Ecto neural progenitor cell (in vitro differentiated cells): ENCODE measurements at regions not wholly inside any gene's neighbourhood (a gene's known extent, or its start where the extent isn't known, plus 50 kb on each side); places are given as distances from the start of the nearest gene placed in this dataset.

Source experiments
- DNase-seq: peaks from one replicate; pipeline ENCODE4 v3.0.0-alpha.2; 2018; ENCODE audit warnings: low spot score

- DNase-seq, result no peak
These were observed 199.8 kb downstream of the RBM19 start for GRCh38 chr12:113766131-113766878.

- DNase-seq, result no peak
These were observed 201.5 kb downstream of the RBM19 start for GRCh38 chr12:113764661-113765060.

- DNase-seq, result no peak
These were observed 203.0 kb downstream of the RBM19 start for GRCh38 chr12:113762882-113763816.

- DNase-seq, result peak; percentile 86
These were observed 203.8 kb downstream of the RBM19 start for GRCh38 chr12:113762155-113762881.

- DNase-seq, result no peak
These were observed 207.0 kb downstream of the RBM19 start for GRCh38 chr12:113759135-113759534.

GRCh38 chr12:113758165-113758924, 207.8 kb downstream of the RBM19 start:
- no peak for DNase-seq

GRCh38 chr12:113757221-113758002, 208.7 kb downstream of the RBM19 start:
- no peak for DNase-seq

GRCh38 chr12:113756609-113757008, 209.5 kb downstream of the RBM19 start:
- DNase-seq, result no peak

- no peak for DNase-seq
These were observed 211.0 kb downstream of the RBM19 start for GRCh38 chr12:113755098-113755497.

- DNase-seq, result no peak
These were observed 214.6 kb downstream of the RBM19 start for GRCh38 chr12:113751513-113751912.

- no peak for DNase-seq
These were observed 216.7 kb downstream of the RBM19 start for GRCh38 chr12:113749433-113749815.

GRCh38 chr12:113748707-113749432, 217.3 kb downstream of the RBM19 start:
- DNase-seq, result no peak

GRCh38 chr12:113747017-113747416, 219.1 kb downstream of the RBM19 start:
- no peak for DNase-seq

GRCh38 chr12:113744802-113745395, 221.2 kb downstream of the RBM19 start:
- no peak for DNase-seq

- no peak for DNase-seq
These were observed 223.3 kb downstream of the RBM19 start for GRCh38 chr12:113742801-113743200.

- no peak for DNase-seq
These were observed 225.4 kb downstream of the RBM19 start for GRCh38 chr12:113740699-113741098.

- DNase-seq, result peak; percentile 65
These were observed 231.0 kb downstream of the RBM19 start for GRCh38 chr12:113735131-113735530.

GRCh38 chr12:113734503-113734902, 231.6 kb downstream of the RBM19 start:
- no peak for DNase-seq

GRCh38 chr12:113732916-113733315, 233.2 kb downstream of the RBM19 start:
- DNase-seq, result no peak

- DNase-seq, result no peak
These were observed 238.5 kb downstream of the RBM19 start for GRCh38 chr12:113727651-113728061.
